Panc1 (cell line): ENCODE measurements at regions not wholly inside any gene's neighbourhood (a gene's known extent, or its start where the extent isn't known, plus 50 kb on each side); places are given as distances from the start of the nearest gene placed in this dataset.

Source experiments
- POLR2AphosphoS5 ChIP-seq: IDR thresholded peaks from 2 replicates; pipeline ENCODE4 v1.6.1; 2012; ENCODE audit warnings: mild to moderate bottlenecking, low read depth, low read length, moderate library complexity
- SIN3A ChIP-seq: IDR thresholded peaks from 2 replicates; pipeline ENCODE4 v1.6.1; 2012; ENCODE audit warnings: low read depth, mild to moderate bottlenecking, low read length, moderate library complexity, borderline replicate concordance; ENCODE audit not compliant: insufficient read depth
- TF ChIP-seq, protein P1 (sequence below): fragments of 450-650 bp; IDR thresholded peaks from 2 replicates; pipeline ENCODE4 v1.5.1; 2017; ENCODE audit warnings: mild to moderate bottlenecking
- TF ChIP-seq, protein P2 (sequence below), 2 experiments: IDR thresholded peaks; 2 replicates each; pipeline ENCODE4 v1.6.1; 2011 to 2012; ENCODE audit warnings: low read depth in 2 of 2, control low read depth in 1 of 2, low read length in 1 of 2, mild to moderate bottlenecking in 1 of 2, moderate library complexity in 1 of 2; ENCODE audit not compliant: insufficient read depth in 1 of 2

DNA sequence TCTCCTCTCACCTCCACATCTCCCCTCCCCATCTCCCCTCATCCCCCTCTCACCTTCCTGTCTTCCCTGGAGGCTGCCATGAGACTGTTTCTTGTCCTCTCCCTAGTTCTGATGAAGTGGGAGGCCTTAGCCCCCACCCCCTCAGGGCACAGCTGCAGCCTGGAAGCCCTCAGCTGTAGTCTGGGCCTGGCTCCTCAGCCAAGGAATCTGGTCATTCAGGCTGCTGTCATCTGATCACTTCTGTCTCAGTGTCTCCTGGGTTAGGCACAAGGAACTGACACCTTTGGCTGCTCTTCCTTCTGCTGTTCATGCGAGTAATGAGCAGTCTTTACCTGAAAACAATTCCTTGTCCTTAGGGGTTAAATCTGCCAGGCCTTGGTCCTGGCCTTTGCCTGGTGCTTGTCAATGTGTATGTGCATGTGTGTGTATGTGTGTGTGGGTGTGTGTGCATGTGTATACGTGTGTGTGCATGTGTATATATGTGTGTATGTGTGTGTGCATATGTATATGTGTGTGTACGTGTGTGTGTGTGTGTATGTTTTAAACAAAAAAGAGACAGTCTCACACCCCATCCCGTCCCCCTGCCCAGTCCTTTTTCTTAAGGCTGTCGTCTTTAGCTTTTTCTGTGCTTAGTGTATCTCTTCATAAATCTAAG is 153.5 kb upstream of the TMEM72 start:
- TF ChIP-seq, protein P1, sequence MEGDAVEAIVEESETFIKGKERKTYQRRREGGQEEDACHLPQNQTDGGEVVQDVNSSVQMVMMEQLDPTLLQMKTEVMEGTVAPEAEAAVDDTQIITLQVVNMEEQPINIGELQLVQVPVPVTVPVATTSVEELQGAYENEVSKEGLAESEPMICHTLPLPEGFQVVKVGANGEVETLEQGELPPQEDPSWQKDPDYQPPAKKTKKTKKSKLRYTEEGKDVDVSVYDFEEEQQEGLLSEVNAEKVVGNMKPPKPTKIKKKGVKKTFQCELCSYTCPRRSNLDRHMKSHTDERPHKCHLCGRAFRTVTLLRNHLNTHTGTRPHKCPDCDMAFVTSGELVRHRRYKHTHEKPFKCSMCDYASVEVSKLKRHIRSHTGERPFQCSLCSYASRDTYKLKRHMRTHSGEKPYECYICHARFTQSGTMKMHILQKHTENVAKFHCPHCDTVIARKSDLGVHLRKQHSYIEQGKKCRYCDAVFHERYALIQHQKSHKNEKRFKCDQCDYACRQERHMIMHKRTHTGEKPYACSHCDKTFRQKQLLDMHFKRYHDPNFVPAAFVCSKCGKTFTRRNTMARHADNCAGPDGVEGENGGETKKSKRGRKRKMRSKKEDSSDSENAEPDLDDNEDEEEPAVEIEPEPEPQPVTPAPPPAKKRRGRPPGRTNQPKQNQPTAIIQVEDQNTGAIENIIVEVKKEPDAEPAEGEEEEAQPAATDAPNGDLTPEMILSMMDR, result no peak
- TF ChIP-seq POLR2AphosphoS5, result no peak
- TF ChIP-seq, protein P2, sequence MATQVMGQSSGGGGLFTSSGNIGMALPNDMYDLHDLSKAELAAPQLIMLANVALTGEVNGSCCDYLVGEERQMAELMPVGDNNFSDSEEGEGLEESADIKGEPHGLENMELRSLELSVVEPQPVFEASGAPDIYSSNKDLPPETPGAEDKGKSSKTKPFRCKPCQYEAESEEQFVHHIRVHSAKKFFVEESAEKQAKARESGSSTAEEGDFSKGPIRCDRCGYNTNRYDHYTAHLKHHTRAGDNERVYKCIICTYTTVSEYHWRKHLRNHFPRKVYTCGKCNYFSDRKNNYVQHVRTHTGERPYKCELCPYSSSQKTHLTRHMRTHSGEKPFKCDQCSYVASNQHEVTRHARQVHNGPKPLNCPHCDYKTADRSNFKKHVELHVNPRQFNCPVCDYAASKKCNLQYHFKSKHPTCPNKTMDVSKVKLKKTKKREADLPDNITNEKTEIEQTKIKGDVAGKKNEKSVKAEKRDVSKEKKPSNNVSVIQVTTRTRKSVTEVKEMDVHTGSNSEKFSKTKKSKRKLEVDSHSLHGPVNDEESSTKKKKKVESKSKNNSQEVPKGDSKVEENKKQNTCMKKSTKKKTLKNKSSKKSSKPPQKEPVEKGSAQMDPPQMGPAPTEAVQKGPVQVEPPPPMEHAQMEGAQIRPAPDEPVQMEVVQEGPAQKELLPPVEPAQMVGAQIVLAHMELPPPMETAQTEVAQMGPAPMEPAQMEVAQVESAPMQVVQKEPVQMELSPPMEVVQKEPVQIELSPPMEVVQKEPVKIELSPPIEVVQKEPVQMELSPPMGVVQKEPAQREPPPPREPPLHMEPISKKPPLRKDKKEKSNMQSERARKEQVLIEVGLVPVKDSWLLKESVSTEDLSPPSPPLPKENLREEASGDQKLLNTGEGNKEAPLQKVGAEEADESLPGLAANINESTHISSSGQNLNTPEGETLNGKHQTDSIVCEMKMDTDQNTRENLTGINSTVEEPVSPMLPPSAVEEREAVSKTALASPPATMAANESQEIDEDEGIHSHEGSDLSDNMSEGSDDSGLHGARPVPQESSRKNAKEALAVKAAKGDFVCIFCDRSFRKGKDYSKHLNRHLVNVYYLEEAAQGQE (IDR thresholded peaks at IDR 0.05; ENCODE audit: insufficient read depth in 1 of 2, low read depth in 2 of 2, low read length in 1 of 2), result no peak
- no peak for TF ChIP-seq SIN3A
